ENCODE measurements at regions not wholly inside any gene's neighbourhood (a gene's known extent, or its start where the extent isn't known, plus 50 kb on each side); places are given as distances from the start of the nearest gene placed in this dataset.

- Histone ChIP-seq H3K4me3 (ENCODE audit: low read length) (no peak overlapping the region), H3K9ac (ENCODE audit: low read length) (no peak overlapping the region), H3K27me3 (replicated peaks; ENCODE audit: control insufficient read depth, insufficient read depth, low read length) (no peaks in the 10 kb centered on the region), H3K9me3 (ENCODE audit: control insufficient read depth, low read length) (peaks cover 11% of the 10 kb centered on the region), H3K4me1 (ENCODE audit: control insufficient read depth, insufficient read depth, low read length) (peaks cover under 1% of the 10 kb centered on the region), H3K36me3 (ENCODE audit: control insufficient read depth, insufficient read depth, low read length, severe bottlenecking) (no peaks in the 10 kb centered on the region)
- no peak for DNase-seq (ENCODE audit: low read depth)
Observed at GRCh38 chr10:78378192-78378591, 344.5 kb downstream of the RPS24 start.

GRCh38 chr10:78381107-78381506 is 347.4 kb downstream of the RPS24 start:
- H3K36me3 ChIP-seq (ENCODE audit: control insufficient read depth, insufficient read depth, low read length, severe bottlenecking) = no peaks in the 10 kb centered on the region
- peaks cover 11% of the 10 kb centered on the region for H3K9me3 ChIP-seq (ENCODE audit: control insufficient read depth, low read length)
- no peak overlapping the region for H3K4me3 ChIP-seq (ENCODE audit: low read length)
- H3K27me3 ChIP-seq (replicated peaks; ENCODE audit: control insufficient read depth, insufficient read depth, low read length) = no peaks in the 10 kb centered on the region
- no peak overlapping the region for H3K9ac ChIP-seq (ENCODE audit: low read length)
- H3K4me1 ChIP-seq (ENCODE audit: control insufficient read depth, insufficient read depth, low read length) = peaks cover 14% of the 10 kb centered on the region
- DNase-seq (ENCODE audit: low read depth) = no peak

DNA sequence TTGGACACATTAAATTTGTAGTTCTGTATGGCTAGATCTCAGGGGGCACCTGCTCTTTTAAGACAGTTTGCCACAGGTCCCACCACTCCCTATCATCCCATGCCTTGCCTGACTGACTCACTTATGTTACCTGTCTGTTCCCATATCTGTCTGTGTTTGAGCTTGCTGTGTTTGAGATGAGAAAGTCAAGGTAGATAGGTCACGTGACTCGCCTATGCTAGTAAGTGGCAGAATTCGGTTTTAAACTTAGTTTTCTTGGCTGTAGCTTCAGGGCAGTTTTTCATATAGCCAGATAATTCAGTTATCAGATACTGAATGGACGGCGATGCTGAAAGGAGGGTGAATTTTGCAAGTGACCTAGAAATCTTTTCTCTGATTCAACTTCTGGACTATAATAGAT is 348.4 kb downstream of the RPS24 start:
- H3K4me1 ChIP-seq (ENCODE audit: control insufficient read depth, insufficient read depth, low read length) = peaks cover 14% of the 10 kb centered on the region
- no peak for DNase-seq (ENCODE audit: low read depth)
- no peak overlapping the region for H3K9ac ChIP-seq (ENCODE audit: low read length)
- H3K27me3 ChIP-seq (replicated peaks; ENCODE audit: control insufficient read depth, insufficient read depth, low read length) = no peaks in the 10 kb centered on the region
- H3K9me3 ChIP-seq (ENCODE audit: control insufficient read depth, low read length) = peaks cover 11% of the 10 kb centered on the region
- no peak overlapping the region for H3K4me3 ChIP-seq (ENCODE audit: low read length)
- H3K36me3 ChIP-seq (ENCODE audit: control insufficient read depth, insufficient read depth, low read length, severe bottlenecking) = no peaks in the 10 kb centered on the region

GRCh38 chr10:78382772-78383171 is 349.1 kb downstream of the RPS24 start:
- DNase-seq (ENCODE audit: low read depth) = no peak

DNA sequence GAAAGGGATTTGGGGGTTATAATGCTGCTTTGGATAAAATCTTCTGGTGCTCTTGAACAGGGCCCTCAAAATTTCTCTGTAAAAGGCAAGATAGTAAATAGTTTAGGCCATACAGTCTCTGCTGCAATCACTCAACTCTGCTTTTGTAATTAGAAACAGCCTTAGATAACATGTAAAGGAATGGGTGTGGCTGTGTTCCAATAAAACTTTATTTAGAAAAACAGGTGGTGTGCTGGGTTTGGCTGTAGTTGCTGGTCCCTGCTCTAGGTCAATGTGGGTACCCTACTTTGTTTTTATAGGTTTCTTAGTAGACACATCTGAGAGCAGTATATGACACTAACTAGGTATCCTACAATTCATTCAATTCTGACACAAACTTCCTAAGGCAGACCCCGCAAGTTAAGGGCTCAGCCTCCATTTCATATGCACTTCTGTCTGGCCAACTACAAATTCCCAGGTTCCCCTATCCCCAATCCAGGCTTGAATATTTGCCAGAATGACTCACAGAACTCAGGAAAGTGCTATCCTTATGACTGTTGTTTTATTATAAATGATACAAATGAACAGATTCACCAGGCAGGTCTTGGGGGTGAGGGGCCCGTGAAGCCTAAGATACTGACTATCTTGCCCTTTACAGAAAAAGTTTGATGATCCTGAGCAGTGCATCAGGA is 349.9 kb downstream of the RPS24 start:
- no peak overlapping the region for H3K9ac ChIP-seq (ENCODE audit: low read length)
- H3K4me3 ChIP-seq (ENCODE audit: low read length) = no peak overlapping the region
- no peaks in the 10 kb centered on the region for H3K36me3 ChIP-seq (ENCODE audit: control insufficient read depth, insufficient read depth, low read length, severe bottlenecking)
- no peaks in the 10 kb centered on the region for H3K27me3 ChIP-seq (replicated peaks; ENCODE audit: control insufficient read depth, insufficient read depth, low read length)
- H3K9me3 ChIP-seq (ENCODE audit: control insufficient read depth, low read length) = peaks cover 11% of the 10 kb centered on the region
- peaks cover 14% of the 10 kb centered on the region for H3K4me1 ChIP-seq (ENCODE audit: control insufficient read depth, insufficient read depth, low read length)
- DNase-seq (ENCODE audit: low read depth) = no peak

More at GRCh38 chr10:78382772-78383171, 349.1 kb downstream of the RPS24 start:
- H3K4me1 ChIP-seq (ENCODE audit: control insufficient read depth, insufficient read depth, low read length) = peaks cover 14% of the 10 kb centered on the region
- no peaks in the 10 kb centered on the region for H3K36me3 ChIP-seq (ENCODE audit: control insufficient read depth, insufficient read depth, low read length, severe bottlenecking)
- H3K4me3 ChIP-seq (ENCODE audit: low read length) = no peak overlapping the region
- H3K9ac ChIP-seq (ENCODE audit: low read length) = no peak overlapping the region
- H3K9me3 ChIP-seq (ENCODE audit: control insufficient read depth, low read length) = peaks cover 11% of the 10 kb centered on the region
- H3K27me3 ChIP-seq (replicated peaks; ENCODE audit: control insufficient read depth, insufficient read depth, low read length) = no peaks in the 10 kb centered on the region

DNA sequence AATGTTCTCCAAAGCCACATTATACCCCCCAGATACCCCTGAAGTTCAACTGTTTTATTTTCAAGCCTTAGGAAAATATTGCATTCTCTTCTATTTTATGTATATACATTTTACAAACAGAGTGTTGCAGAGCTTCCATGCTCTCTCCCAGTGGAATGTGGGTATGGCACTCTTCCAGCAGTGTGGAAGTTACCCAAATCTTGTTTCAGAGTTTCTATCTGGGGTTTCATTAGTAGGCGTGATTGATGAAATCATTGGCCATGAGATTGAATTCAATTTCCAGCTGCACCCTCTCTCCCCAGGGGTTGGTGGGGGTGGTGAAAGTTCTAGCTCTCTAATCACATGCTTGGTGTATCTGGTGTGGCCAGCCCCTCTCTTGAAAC is 350.4 kb downstream of the RPS24 start:
- DNase-seq (ENCODE audit: low read depth) = no peak
- peaks cover 14% of the 10 kb centered on the region for H3K4me1 ChIP-seq (ENCODE audit: control insufficient read depth, insufficient read depth, low read length)
- H3K36me3 ChIP-seq (ENCODE audit: control insufficient read depth, insufficient read depth, low read length, severe bottlenecking) = no peaks in the 10 kb centered on the region
- H3K9me3 ChIP-seq (ENCODE audit: control insufficient read depth, low read length) = peaks cover 8% of the 10 kb centered on the region
- no peaks in the 10 kb centered on the region for H3K27me3 ChIP-seq (replicated peaks; ENCODE audit: control insufficient read depth, insufficient read depth, low read length)
- H3K4me3 ChIP-seq (ENCODE audit: low read length) = no peak overlapping the region
- H3K9ac ChIP-seq (ENCODE audit: low read length) = no peak overlapping the region

- DNase-seq (ENCODE audit: low read depth) = no peak
- Histone ChIP-seq H3K27me3 (replicated peaks; ENCODE audit: control insufficient read depth, insufficient read depth, low read length) (no peaks in the 10 kb centered on the region), H3K4me3 (ENCODE audit: low read length) (no peak overlapping the region), H3K9me3 (ENCODE audit: control insufficient read depth, low read length) (no peaks in the 10 kb centered on the region), H3K36me3 (ENCODE audit: control insufficient read depth, insufficient read depth, low read length, severe bottlenecking) (no peaks in the 10 kb centered on the region), H3K9ac (ENCODE audit: low read length) (no peak overlapping the region), H3K4me1 (ENCODE audit: control insufficient read depth, insufficient read depth, low read length) (peaks cover 14% of the 10 kb centered on the region)
Observed at GRCh38 chr10:78385599-78385998, 351.9 kb downstream of the RPS24 start.

DNA sequence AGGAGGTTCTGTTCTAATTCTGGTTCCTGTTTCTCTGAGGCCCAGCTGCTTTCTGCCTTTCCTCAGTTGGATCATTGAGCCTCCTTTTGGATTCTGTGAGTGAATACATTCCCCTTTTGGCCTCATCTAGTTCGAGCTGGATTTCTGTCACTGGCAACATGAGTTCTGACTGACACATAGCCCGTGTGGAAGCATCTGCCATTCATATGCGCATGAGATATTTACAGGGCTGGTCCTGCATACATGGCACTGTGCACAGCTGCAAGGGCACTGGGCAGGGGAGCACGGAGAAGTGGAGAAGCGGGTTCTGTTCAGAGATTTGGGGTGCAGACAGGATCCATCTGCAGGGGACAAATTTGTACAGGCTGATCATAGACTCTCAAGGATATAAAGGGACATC is 352.8 kb downstream of the RPS24 start:
- Histone ChIP-seq H3K4me1 (ENCODE audit: control insufficient read depth, insufficient read depth, low read length) (peaks cover 14% of the 10 kb centered on the region), H3K36me3 (ENCODE audit: control insufficient read depth, insufficient read depth, low read length, severe bottlenecking) (no peaks in the 10 kb centered on the region), H3K9ac (ENCODE audit: low read length) (no peak overlapping the region), H3K27me3 (replicated peaks; ENCODE audit: control insufficient read depth, insufficient read depth, low read length) (no peaks in the 10 kb centered on the region), H3K4me3 (ENCODE audit: low read length) (no peak overlapping the region), H3K9me3 (ENCODE audit: control insufficient read depth, low read length) (no peaks in the 10 kb centered on the region)
- no peak for DNase-seq (ENCODE audit: low read depth)

- Histone ChIP-seq H3K9me3 (ENCODE audit: control insufficient read depth, low read length) (no peaks in the 10 kb centered on the region), H3K4me1 (ENCODE audit: control insufficient read depth, insufficient read depth, low read length) (peaks cover 11% of the 10 kb centered on the region), H3K9ac (ENCODE audit: low read length) (no peak overlapping the region), H3K27me3 (replicated peaks; ENCODE audit: control insufficient read depth, insufficient read depth, low read length) (no peaks in the 10 kb centered on the region), H3K36me3 (ENCODE audit: control insufficient read depth, insufficient read depth, low read length, severe bottlenecking) (no peaks in the 10 kb centered on the region), H3K4me3 (ENCODE audit: low read length) (no peak overlapping the region)
- DNase-seq (ENCODE audit: low read depth) = no peak
Observed at GRCh38 chr10:78388331-78389050, 354.8 kb downstream of the RPS24 start.

- Histone ChIP-seq H3K36me3 (ENCODE audit: control insufficient read depth, insufficient read depth, low read length, severe bottlenecking) (no peaks in the 10 kb centered on the region), H3K9me3 (ENCODE audit: control insufficient read depth, low read length) (no peaks in the 10 kb centered on the region), H3K4me3 (ENCODE audit: low read length) (no peak overlapping the region), H3K9ac (ENCODE audit: low read length) (no peak overlapping the region), H3K27me3 (replicated peaks; ENCODE audit: control insufficient read depth, insufficient read depth, low read length) (no peaks in the 10 kb centered on the region), H3K4me1 (ENCODE audit: control insufficient read depth, insufficient read depth, low read length) (peaks cover 1% of the 10 kb centered on the region)
- no peak for DNase-seq (ENCODE audit: low read depth)
Observed at GRCh38 chr10:78389419-78389818, 355.8 kb downstream of the RPS24 start.

DNA sequence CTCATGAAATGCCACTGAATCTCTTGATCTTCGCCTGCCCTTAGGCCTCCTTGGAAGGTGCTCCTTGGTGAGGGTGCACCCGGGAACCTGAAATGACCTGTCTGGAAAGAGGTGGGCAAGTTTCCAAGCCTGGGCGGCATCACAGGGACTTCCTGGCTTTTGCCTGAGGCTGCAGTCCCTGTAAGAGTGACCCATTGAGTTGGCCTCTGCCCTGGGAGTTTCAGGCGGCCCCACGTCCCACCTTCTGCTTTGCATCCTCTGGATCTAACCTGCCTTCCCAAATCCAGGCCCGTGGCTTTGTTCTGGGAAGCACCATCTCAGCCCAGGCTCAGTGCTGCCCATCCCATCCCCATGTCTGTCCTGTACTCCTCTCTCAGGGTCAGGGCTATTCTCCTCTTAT is 356.4 kb downstream of the RPS24 start:
- H3K36me3 ChIP-seq (ENCODE audit: control insufficient read depth, insufficient read depth, low read length, severe bottlenecking) = no peaks in the 10 kb centered on the region
- no peak overlapping the region for H3K4me3 ChIP-seq (ENCODE audit: low read length)
- H3K9me3 ChIP-seq (ENCODE audit: control insufficient read depth, low read length) = no peaks in the 10 kb centered on the region
- H3K27me3 ChIP-seq (replicated peaks; ENCODE audit: control insufficient read depth, insufficient read depth, low read length) = no peaks in the 10 kb centered on the region
- DNase-seq (ENCODE audit: low read depth) = no peak
- H3K9ac ChIP-seq (ENCODE audit: low read length) = no peak overlapping the region
- no peaks in the 10 kb centered on the region for H3K4me1 ChIP-seq (ENCODE audit: control insufficient read depth, insufficient read depth, low read length)
